HCT116 (cell line): ENCODE measurements at regions not wholly inside any gene's neighbourhood (a gene's known extent, or its start where the extent isn't known, plus 50 kb on each side); places are given as distances from the start of the nearest gene placed in this dataset.

ENCODE experiments used
- ATAC-seq: fragments of 200-7000 bp; cut with Tn5 transposase; 2 replicates; pipeline ENCODE4 v1.9.1; 2020; ENCODE audit warnings: mild to moderate bottlenecking, moderate library complexity
- BruUV-seq: library from RNA; stranded (reverse); fragments of 400-500 nt; replicated peaks from 2 replicates; lab custom pipeline; 2021; lab: Mats Ljungman, UMichigan
- CTCF ChIA-PET: fragments of 300-600 bp; sonication (Branson Sonifier 250); formaldehyde crosslinking; loops from one replicate; lab custom pipeline; 2021; ENCODE audit warnings: antibody characterized with exemption; lab: Charles Lee
- POLR2A ChIA-PET: fragments of 300-600, 350-600 bp; sonication (Branson Sonifier 250); formaldehyde crosslinking; loops from one replicate; lab custom pipeline; 2021; ENCODE audit warnings: antibody characterized with exemption; lab: Charles Lee
- RAD21 ChIA-PET, 2 experiments: fragments of 300-600 bp; sonication (Branson Sonifier 250); formaldehyde crosslinking; loops; one replicate each; lab custom pipeline; 2023; ENCODE audit warnings: low total read pairs in 2 of 2; ENCODE audit not compliant: uncharacterized antibody in 2 of 2, unreplicated experiment in 2 of 2, low non-redundant PET in 1 of 2; lab: Charles Lee
- DNase-seq: peaks from one replicate; pipeline ENCODE4 v3.0.0-alpha.2; 2010; ENCODE audit warnings: low read depth, low spot score
- H2AFZ ChIP-seq: fragments of 200-600 bp; shearing (Covaris generic), sonication (generic); 2 replicates; pipeline ENCODE4 v1.6.1; 2017; ENCODE audit warnings: low read depth, mixed run types, mixed read lengths, antibody characterized with exemption, low read length; ENCODE audit not compliant: poor library complexity, severe bottlenecking
- H3K27ac ChIP-seq: 2 replicates; pipeline ENCODE4 v1.5.1; 2012; ENCODE audit warnings: low read depth, low read length
- H3K27me3 ChIP-seq: fragments of 200-600 bp; sonication (generic); 2 replicates; pipeline ENCODE4 v1.6.1; 2016; ENCODE audit warnings: mixed run types, low read length, mixed read lengths; ENCODE audit not compliant: insufficient read depth
- H3K36me3 ChIP-seq, 2 experiments: fragments of 200-500 bp in 1 of 2; fragments of 200-600 bp in 1 of 2; sonication (Bioruptor generic) in 1 of 2; sonication (generic) in 1 of 2; 2 replicates each; pipeline versions ENCODE4 v1.5.1 to v1.6.1; 2014 to 2016; ENCODE audit warnings: low read length in 2 of 2, inconsistent platforms in 1 of 2, mixed read lengths in 1 of 2, mixed run types in 1 of 2; ENCODE audit not compliant: insufficient read depth in 2 of 2, control insufficient read depth in 1 of 2
- H3K4me1 ChIP-seq, 2 experiments: fragments of 200-600 bp in 1 of 2; sonication (generic) in 1 of 2; 2 replicates each; pipeline versions ENCODE4 v1.5.1 to v1.6.1; 2012 to 2017; ENCODE audit warnings: low read length in 2 of 2, inconsistent platforms in 1 of 2, mild to moderate bottlenecking in 1 of 2, mixed read lengths in 1 of 2, mixed run types in 1 of 2, moderate library complexity in 1 of 2; ENCODE audit not compliant: insufficient read depth in 2 of 2, control insufficient read depth in 1 of 2
- H3K4me2 ChIP-seq: fragments of 200-600 bp; sonication (generic); 2 replicates; pipeline ENCODE4 v1.6.1; 2017; ENCODE audit warnings: mixed run types, low read length, mixed read lengths
- H3K4me3 ChIP-seq, 2 experiments: fragments of 200-600 bp in 1 of 2; sonication (generic) in 1 of 2; replicated peaks in 1 of 2; 2 replicates each; pipeline ENCODE4 v1.5.1; 2011 to 2016; ENCODE audit warnings: low read length in 2 of 2, control low read depth in 1 of 2, low read depth in 1 of 2, mild to moderate bottlenecking in 1 of 2, mixed read lengths in 1 of 2, mixed run types in 1 of 2
- H3K79me2 ChIP-seq: fragments of 200-600 bp; sonication (generic); 2 replicates; pipeline ENCODE4 v1.6.1; 2017; ENCODE audit warnings: mild to moderate bottlenecking, mixed run types, low read length, moderate library complexity, mixed read lengths; ENCODE audit not compliant: insufficient read depth
- H3K9ac ChIP-seq: fragments of 200-600 bp; sonication (generic); 2 replicates; pipeline ENCODE4 v1.6.1; 2016; ENCODE audit warnings: low read length, mixed read lengths
- H3K9me2 ChIP-seq: fragments of 200-600 bp; sonication (generic), shearing (Covaris generic); 2 replicates; pipeline ENCODE4 v1.6.1; 2017; ENCODE audit warnings: mixed run types, mild to moderate bottlenecking, moderate library complexity; ENCODE audit not compliant: insufficient read depth
- H3K9me3 ChIP-seq, 2 experiments: fragments of 200-500 bp in 1 of 2; fragments of 200-600 bp in 1 of 2; sonication (Bioruptor generic) in 1 of 2; sonication (generic) in 1 of 2; 2 replicates each; pipeline ENCODE4 v1.6.1; 2014 to 2017; ENCODE audit warnings: low read length in 2 of 2, mixed read lengths in 2 of 2, inconsistent platforms in 1 of 2, low read depth in 1 of 2, mild to moderate bottlenecking in 1 of 2, mixed run types in 1 of 2, moderate library complexity in 1 of 2; ENCODE audit not compliant: control insufficient read depth in 1 of 2, insufficient read depth in 1 of 2
- H4K20me1 ChIP-seq: fragments of 200-600 bp; sonication (generic), shearing (Covaris generic); 2 replicates; pipeline ENCODE4 v1.6.1; 2017; ENCODE audit warnings: mixed run types, mild to moderate bottlenecking, moderate library complexity; ENCODE audit not compliant: insufficient read depth
- ATF3 ChIP-seq: IDR thresholded peaks from 2 replicates; pipeline ENCODE4 v1.6.1; 2012
- EGR1 ChIP-seq: IDR thresholded peaks from 2 replicates; pipeline ENCODE4 v1.6.1; 2012; ENCODE audit warnings: low read depth
- EZH2 ChIP-seq: fragments of 200-600 bp; sonication (generic); IDR thresholded peaks from 2 replicates; pipeline ENCODE4 v1.6.1; 2017; ENCODE audit warnings: antibody characterized with exemption, mixed run types
- EZH2phosphoT487 ChIP-seq: fragments of 200-600 bp; IDR thresholded peaks from 2 replicates; pipeline ENCODE4 v1.6.1; 2018; ENCODE audit warnings: antibody characterized with exemption, borderline replicate concordance
- MAX ChIP-seq: IDR thresholded peaks from 2 replicates; pipeline ENCODE4 v1.6.1; 2012
- RAD21 ChIP-seq: IDR thresholded peaks from 2 replicates; pipeline ENCODE4 v1.6.1; 2012; ENCODE audit warnings: low read depth, mild to moderate bottlenecking
- REST ChIP-seq: IDR thresholded peaks from 2 replicates; pipeline ENCODE4 v1.6.1; 2012; ENCODE audit warnings: low read depth
- SIN3A ChIP-seq: IDR thresholded peaks from 2 replicates; pipeline ENCODE4 v1.6.1; 2012; ENCODE audit warnings: low read depth
- TCF7L2 ChIP-seq: IDR thresholded peaks from 2 replicates; pipeline ENCODE4 v1.7.0; 2011; ENCODE audit warnings: borderline replicate concordance, inconsistent platforms; ENCODE audit not compliant: insufficient read depth, insufficient read length; ENCODE audit errors: extremely low read depth
- ZNF274 ChIP-seq: fragments of 200-500 bp; sonication (Bioruptor generic); IDR thresholded peaks from 2 replicates; pipeline ENCODE4 v1.6.1; 2014; ENCODE audit warnings: mild to moderate bottlenecking, low read depth, low read length, inconsistent platforms
- intact Hi-C: fragments of 100-400 bp; cut with micrococcal nuclease; formaldehyde crosslinking; loops from 2 replicates; pipeline ENCODE4 v1.10.0; 2022
- TF ChIP-seq, protein P1 (sequence below), 3 experiments: fragments of 200-600 bp in 1 of 3; sonication (generic) in 1 of 3; IDR thresholded peaks in 2 of 3; conservative IDR thresholded peaks in 1 of 3; 2 replicates each; pipeline ENCODE4 v1.5.1; 2012 to 2017; ENCODE audit warnings: low read depth in 2 of 3, low read length in 2 of 3, antibody characterized with exemption in 1 of 3, borderline replicate concordance in 1 of 3, control low read depth in 1 of 3, mild to moderate bottlenecking in 1 of 3, mixed read lengths in 1 of 3, mixed run types in 1 of 3, moderate library complexity in 1 of 3; ENCODE audit not compliant: insufficient read depth in 1 of 3

DNA sequence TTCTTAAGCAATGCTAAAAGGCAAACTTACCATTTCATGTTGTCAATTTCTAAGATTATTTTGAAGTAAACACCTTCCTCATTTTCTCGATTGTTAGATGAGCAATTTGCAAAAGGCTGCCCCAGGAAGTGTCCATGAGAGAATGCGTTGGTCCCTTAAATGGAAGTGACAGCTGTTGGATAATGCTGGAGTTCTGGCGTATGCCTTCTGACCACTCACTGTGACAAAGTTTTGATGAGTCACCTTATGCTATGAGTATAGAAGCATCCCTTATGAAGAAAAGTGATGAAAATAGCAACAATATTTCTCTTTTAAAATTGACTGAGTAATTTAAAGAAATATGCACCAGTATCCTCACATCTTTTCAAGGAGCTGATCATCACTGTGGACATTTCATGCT is 1497.5 kb downstream of the DPP10 start:
- H3K9me3 ChIP-seq = peaks cover 0 to 34% of the 10 kb centered on the region in 2 experiments; a peak in 2 of 4 replicates
- H2AFZ ChIP-seq = no peak overlapping the region
- no peaks in the 10 kb centered on the region for H4K20me1 ChIP-seq
- ChIA-PET CTCF (no interaction called here), POLR2A (no interaction called here), RAD21 (no interaction called here)
- H3K27me3 ChIP-seq = no peaks in the 10 kb centered on the region
- H3K79me2 ChIP-seq = no peaks in the 10 kb centered on the region
- H3K9ac ChIP-seq = no peak overlapping the region
- BruUV-seq = no TSS peak
- ATAC-seq = no peak
- intact Hi-C loops = no loop called here
- H3K36me3 ChIP-seq = no peaks in the 10 kb centered on the region
- H3K4me2 ChIP-seq = no peak overlapping the region
- H3K9me2 ChIP-seq = no peaks in the 10 kb centered on the region
- TF ChIP-seq RAD21 = no peak
- TF ChIP-seq, protein P1, sequence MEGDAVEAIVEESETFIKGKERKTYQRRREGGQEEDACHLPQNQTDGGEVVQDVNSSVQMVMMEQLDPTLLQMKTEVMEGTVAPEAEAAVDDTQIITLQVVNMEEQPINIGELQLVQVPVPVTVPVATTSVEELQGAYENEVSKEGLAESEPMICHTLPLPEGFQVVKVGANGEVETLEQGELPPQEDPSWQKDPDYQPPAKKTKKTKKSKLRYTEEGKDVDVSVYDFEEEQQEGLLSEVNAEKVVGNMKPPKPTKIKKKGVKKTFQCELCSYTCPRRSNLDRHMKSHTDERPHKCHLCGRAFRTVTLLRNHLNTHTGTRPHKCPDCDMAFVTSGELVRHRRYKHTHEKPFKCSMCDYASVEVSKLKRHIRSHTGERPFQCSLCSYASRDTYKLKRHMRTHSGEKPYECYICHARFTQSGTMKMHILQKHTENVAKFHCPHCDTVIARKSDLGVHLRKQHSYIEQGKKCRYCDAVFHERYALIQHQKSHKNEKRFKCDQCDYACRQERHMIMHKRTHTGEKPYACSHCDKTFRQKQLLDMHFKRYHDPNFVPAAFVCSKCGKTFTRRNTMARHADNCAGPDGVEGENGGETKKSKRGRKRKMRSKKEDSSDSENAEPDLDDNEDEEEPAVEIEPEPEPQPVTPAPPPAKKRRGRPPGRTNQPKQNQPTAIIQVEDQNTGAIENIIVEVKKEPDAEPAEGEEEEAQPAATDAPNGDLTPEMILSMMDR (IDR thresholded peaks at IDR 0.05 in 2 of 3, conservative IDR thresholded peaks at IDR 0.05 in 1 of 3; ENCODE audit: borderline replicate concordance in 1 of 3, insufficient read depth in 1 of 3, low read depth in 2 of 3, low read length in 2 of 3) = no peak
- TF ChIP-seq, all 23 proteins: peak for 0
- Histone ChIP-seq H3K4me3 (no peak overlapping the region), H3K27ac (no peak overlapping the region), H3K4me1 (no peaks in the 10 kb centered on the region)
- no peak for DNase-seq

- no peaks in the 10 kb centered on the region for H3K9me2 ChIP-seq
- no peaks in the 10 kb centered on the region for H3K4me1 ChIP-seq
- H3K27me3 ChIP-seq = no peaks in the 10 kb centered on the region
- RAD21 ChIA-PET = no interaction called here
- no peak overlapping the region for H2AFZ ChIP-seq
- POLR2A ChIA-PET = no interaction called here
- H4K20me1 ChIP-seq = no peaks in the 10 kb centered on the region
- H3K9me3 ChIP-seq = peaks cover 0 to 44% of the 10 kb centered on the region in 2 experiments; a peak in 2 of 4 replicates
- H3K9ac ChIP-seq = no peak overlapping the region
- CTCF ChIA-PET = no interaction called here
- H3K4me3 ChIP-seq = no peak overlapping the region
- no peak overlapping the region for H3K27ac ChIP-seq
- intact Hi-C loops = no loop called here
- DNase-seq (no peak), ATAC-seq (no peak)
- no peak overlapping the region for H3K4me2 ChIP-seq
- no peaks in the 10 kb centered on the region for H3K79me2 ChIP-seq
- BruUV-seq = no TSS peak
- no peaks in the 10 kb centered on the region for H3K36me3 ChIP-seq
- TF ChIP-seq EZH2 = no peak
- TF ChIP-seq EZH2phosphoT487 = no peak
- TF ChIP-seq EGR1 = no peak
- no peak for TF ChIP-seq SIN3A
- no peak for TF ChIP-seq REST
- no peak for TF ChIP-seq MAX
- no peak for TF ChIP-seq ZNF274
- no peak for TF ChIP-seq ATF3
- no peak for TF ChIP-seq TCF7L2
- TF ChIP-seq, protein P1 (IDR thresholded peaks at IDR 0.05 in 2 of 3, conservative IDR thresholded peaks at IDR 0.05 in 1 of 3; ENCODE audit: borderline replicate concordance in 1 of 3, insufficient read depth in 1 of 3, low read depth in 2 of 3, low read length in 2 of 3) = no peak
Observed at GRCh38 chr2:115942800-115943199, 1500.4 kb downstream of the DPP10 start.
